Activated CD4-positive, alpha-beta T cell treated with anti-CD3 and anti-CD28 coated beads, Interleukin-2, amount 10 ng/mL, durations not matched to agents 24 days and 14 days (primary cell): ENCODE measurements at regions not wholly inside any gene's neighbourhood (a gene's known extent, or its start where the extent isn't known, plus 50 kb on each side); places are given as distances from the start of the nearest gene placed in this dataset.
"Not testable (repeated sequence)": the region's sequence is repeated elsewhere in the genome, so short reads cannot be mapped to it uniquely, and the experiment has no call there.

Experiments
- DNase-seq: peaks from one replicate; pipeline ENCODE4 v3.0.0; 2022
- H3K27ac Mint-ChIP-seq: one replicate; pipeline ENCODE4 v1.8.0; 2022; ENCODE audit warnings: mild to moderate bottlenecking, mixed read lengths
- H3K27me3 Mint-ChIP-seq: one replicate; pipeline ENCODE4 v1.8.0; 2022; ENCODE audit warnings: mixed read lengths
- H3K36me3 Mint-ChIP-seq: one replicate; pipeline ENCODE4 v1.8.0; 2022; ENCODE audit warnings: low read depth, mild to moderate bottlenecking, mixed read lengths
- H3K4me1 Mint-ChIP-seq: one replicate; pipeline ENCODE4 v1.8.0; 2021; ENCODE audit warnings: mixed read lengths
- H3K4me3 Mint-ChIP-seq: one replicate; pipeline ENCODE4 v1.8.0; 2022; ENCODE audit warnings: mild to moderate bottlenecking, moderate library complexity, mixed read lengths
- H3K9me3 Mint-ChIP-seq: one replicate; pipeline ENCODE4 v1.8.0; 2021; ENCODE audit warnings: mixed read lengths
- intact Hi-C: fragments of 100-400 bp; cut with micrococcal nuclease; formaldehyde crosslinking; loops from one replicate; pipeline ENCODE4 v1.15.1; 2023

- no peaks in the 10 kb centered on the region for H3K9me3 Mint-ChIP-seq
- H3K4me3 Mint-ChIP-seq: no peak overlapping the region
Observed at GRCh38 chr6:82767037-82767436, 298.6 kb downstream of the UBE3D start.

GRCh38 chr6:82767447-82767846 is 298.2 kb downstream of the UBE3D start:
- intact Hi-C loops: no loop called here
- Mint-ChIP-seq H3K27ac (no peak overlapping the region), H3K4me3 (no peak overlapping the region), H3K27me3 (no peaks in the 10 kb centered on the region), H3K36me3 (no peaks in the 10 kb centered on the region), H3K9me3 (no peaks in the 10 kb centered on the region), H3K4me1 (no peaks in the 10 kb centered on the region)
- no peak for DNase-seq

More at GRCh38 chr6:82767037-82767436, 298.6 kb downstream of the UBE3D start:
- Mint-ChIP-seq H3K27me3 (no peaks in the 10 kb centered on the region), H3K27ac (no peak overlapping the region), H3K4me1 (no peaks in the 10 kb centered on the region), H3K36me3 (no peaks in the 10 kb centered on the region)
- intact Hi-C loops: no loop called here
- no peak for DNase-seq

- H3K27ac Mint-ChIP-seq: no peak overlapping the region
- intact Hi-C loops: no loop called here
- no peak overlapping the region for H3K4me3 Mint-ChIP-seq
- H3K9me3 Mint-ChIP-seq: no peaks in the 10 kb centered on the region
- DNase-seq: no peak
- no peaks in the 10 kb centered on the region for H3K4me1 Mint-ChIP-seq
- H3K27me3 Mint-ChIP-seq: no peaks in the 10 kb centered on the region
- H3K36me3 Mint-ChIP-seq: no peaks in the 10 kb centered on the region
Observed at GRCh38 chr6:82772851-82773717, 292.6 kb downstream of the UBE3D start.

GRCh38 chr6:82775361-82775760 is 290.3 kb downstream of the UBE3D start:
- no peaks in the 10 kb centered on the region for H3K36me3 Mint-ChIP-seq
- no peak for DNase-seq
- no peak overlapping the region for H3K27ac Mint-ChIP-seq
- H3K27me3 Mint-ChIP-seq: no peaks in the 10 kb centered on the region
- H3K4me1 Mint-ChIP-seq: no peaks in the 10 kb centered on the region
- intact Hi-C loops: no loop called here
- H3K4me3 Mint-ChIP-seq: no peak overlapping the region
- H3K9me3 Mint-ChIP-seq: no peaks in the 10 kb centered on the region

GRCh38 chr6:82775981-82776380 is 289.7 kb downstream of the UBE3D start:
- intact Hi-C loops: no loop called here

GRCh38 chr6:82779041-82779440 is 286.6 kb downstream of the UBE3D start:
- no peak for DNase-seq
- Mint-ChIP-seq H3K4me1 (no peaks in the 10 kb centered on the region), H3K9me3 (no peaks in the 10 kb centered on the region), H3K27me3 (no peaks in the 10 kb centered on the region), H3K27ac (no peak overlapping the region), H3K36me3 (no peaks in the 10 kb centered on the region), H3K4me3 (no peak overlapping the region)
- intact Hi-C loops: no loop called here

More at GRCh38 chr6:82775981-82776380, 289.7 kb downstream of the UBE3D start:
- no peaks in the 10 kb centered on the region for H3K4me1 Mint-ChIP-seq
- H3K4me3 Mint-ChIP-seq: no peak overlapping the region
- no peak overlapping the region for H3K27ac Mint-ChIP-seq
- H3K9me3 Mint-ChIP-seq: no peaks in the 10 kb centered on the region
- no peaks in the 10 kb centered on the region for H3K27me3 Mint-ChIP-seq
- no peak for DNase-seq
- H3K36me3 Mint-ChIP-seq: no peaks in the 10 kb centered on the region

- H3K27ac Mint-ChIP-seq: no peak overlapping the region
- no peaks in the 10 kb centered on the region for H3K36me3 Mint-ChIP-seq
- no peak overlapping the region for H3K4me3 Mint-ChIP-seq
- intact Hi-C loops: no loop called here
- no peaks in the 10 kb centered on the region for H3K4me1 Mint-ChIP-seq
- H3K9me3 Mint-ChIP-seq: no peaks in the 10 kb centered on the region
- DNase-seq: no peak
- H3K27me3 Mint-ChIP-seq: no peaks in the 10 kb centered on the region
Observed at GRCh38 chr6:82780334-82780733, 285.3 kb downstream of the UBE3D start.

GRCh38 chr6:82781620-82782204 is 283.9 kb downstream of the UBE3D start:
- H3K9me3 Mint-ChIP-seq: no peaks in the 10 kb centered on the region
- no peaks in the 10 kb centered on the region for H3K27me3 Mint-ChIP-seq
- intact Hi-C loops: no loop called here
- DNase-seq: no peak
- H3K36me3 Mint-ChIP-seq: no peaks in the 10 kb centered on the region
- H3K4me1 Mint-ChIP-seq: no peaks in the 10 kb centered on the region
- H3K4me3 Mint-ChIP-seq: no peak overlapping the region
- H3K27ac Mint-ChIP-seq: no peak overlapping the region

- Mint-ChIP-seq H3K36me3 (no peaks in the 10 kb centered on the region), H3K4me3 (no peak overlapping the region), H3K27me3 (no peaks in the 10 kb centered on the region), H3K4me1 (no peaks in the 10 kb centered on the region), H3K27ac (no peak overlapping the region), H3K9me3 (no peaks in the 10 kb centered on the region)
- no peak for DNase-seq
- intact Hi-C loops: no loop called here
Observed at GRCh38 chr6:82783587-82784236, 281.9 kb downstream of the UBE3D start.

- no peaks in the 10 kb centered on the region for H3K4me1 Mint-ChIP-seq
- no peak overlapping the region for H3K4me3 Mint-ChIP-seq
- H3K27me3 Mint-ChIP-seq: no peaks in the 10 kb centered on the region
- DNase-seq: no peak
- intact Hi-C loops: no loop called here
- no peak overlapping the region for H3K27ac Mint-ChIP-seq
- no peaks in the 10 kb centered on the region for H3K9me3 Mint-ChIP-seq
- H3K36me3 Mint-ChIP-seq: no peaks in the 10 kb centered on the region
Observed at GRCh38 chr6:82785206-82785605, 280.4 kb downstream of the UBE3D start.

GRCh38 chr6:82786248-82786647 is 279.4 kb downstream of the UBE3D start:
- H3K4me1 Mint-ChIP-seq: no peaks in the 10 kb centered on the region
- no peaks in the 10 kb centered on the region for H3K27me3 Mint-ChIP-seq
- DNase-seq: no peak
- intact Hi-C loops: no loop called here
- no peak overlapping the region for H3K27ac Mint-ChIP-seq
- no peaks in the 10 kb centered on the region for H3K36me3 Mint-ChIP-seq
- H3K9me3 Mint-ChIP-seq: no peaks in the 10 kb centered on the region
- no peak overlapping the region for H3K4me3 Mint-ChIP-seq

- Mint-ChIP-seq H3K27me3 (no peaks in the 10 kb centered on the region), H3K9me3 (no peaks in the 10 kb centered on the region), H3K36me3 (no peaks in the 10 kb centered on the region), H3K4me1 (no peaks in the 10 kb centered on the region), H3K4me3 (no peak overlapping the region), H3K27ac (no peak overlapping the region)
- intact Hi-C loops: no loop called here
- DNase-seq: no peak
Observed at GRCh38 chr6:82795940-82796339, 269.7 kb downstream of the UBE3D start.

GRCh38 chr6:82801083-82801482 is 264.6 kb downstream of the UBE3D start:
- H3K4me1 Mint-ChIP-seq: no peaks in the 10 kb centered on the region
- no peak overlapping the region for H3K4me3 Mint-ChIP-seq
- H3K9me3 Mint-ChIP-seq: peaks cover 18% of the 10 kb centered on the region
- H3K36me3 Mint-ChIP-seq: no peaks in the 10 kb centered on the region
- H3K27ac Mint-ChIP-seq: no peak overlapping the region
- H3K27me3 Mint-ChIP-seq: no peaks in the 10 kb centered on the region
- intact Hi-C loops: no loop called here
- DNase-seq: no peak

GRCh38 chr6:82816243-82816642 is 249.4 kb downstream of the UBE3D start:
- H3K9me3 Mint-ChIP-seq, H3K4me3 Mint-ChIP-seq, intact Hi-C loops, H3K4me1 Mint-ChIP-seq, H3K27ac Mint-ChIP-seq, H3K27me3 Mint-ChIP-seq, DNase-seq, H3K36me3 Mint-ChIP-seq: not testable (repeated sequence)
